ENCODE measurements at regions not wholly inside any gene's neighbourhood (a gene's known extent, or its start where the extent isn't known, plus 50 kb on each side); places are given as distances from the start of the nearest gene placed in this dataset.

- TF ChIP-seq EGR1 (IDR thresholded peaks at IDR 0.05) (no peak), ZBTB7A (IDR thresholded peaks at IDR 0.05; ENCODE audit: low read depth) (no peak), REST (IDR thresholded peaks at IDR 0.05; ENCODE audit: low read depth) (no peak), TAF1 (IDR thresholded peaks at IDR 0.05; ENCODE audit: low read depth) (no peak), YY1 (IDR thresholded peaks at IDR 0.05; ENCODE audit: low read depth) (no peak), TEAD4 (IDR thresholded peaks at IDR 0.05) (no peak)
Observed at GRCh38 chr1:219381396-219381795, 207.7 kb downstream of the LYPLAL1 start.

GRCh38 chr1:219380463-219380862, 206.8 kb downstream of the LYPLAL1 start:
- TF ChIP-seq YY1 (IDR thresholded peaks at IDR 0.05; ENCODE audit: low read depth), result no peak
- TF ChIP-seq REST (IDR thresholded peaks at IDR 0.05; ENCODE audit: low read depth), result no peak
- TF ChIP-seq USF1 (IDR thresholded peaks at IDR 0.05), result no peak
- TF ChIP-seq CEBPB (IDR thresholded peaks at IDR 0.05), result no peak
- no peak for TF ChIP-seq TEAD4 (IDR thresholded peaks at IDR 0.05)
- TF ChIP-seq TAF1 (IDR thresholded peaks at IDR 0.05; ENCODE audit: low read depth), result no peak
- TF ChIP-seq EGR1 (IDR thresholded peaks at IDR 0.05), result no peak
- TF ChIP-seq MAX (IDR thresholded peaks at IDR 0.05), result no peak
- no peak for TF ChIP-seq ZBTB7A (IDR thresholded peaks at IDR 0.05; ENCODE audit: low read depth)
- no peak for TF ChIP-seq EP300 (IDR thresholded peaks at IDR 0.05; ENCODE audit: borderline replicate concordance)
- no peak for TF ChIP-seq CREB1 (IDR thresholded peaks at IDR 0.05; ENCODE audit: low read depth)
- TF ChIP-seq TCF12 (IDR thresholded peaks at IDR 0.05; ENCODE audit: low read depth), result no peak
- no peak for TF ChIP-seq RAD21 (IDR thresholded peaks at IDR 0.05; ENCODE audit: low read depth)
- no peak for TF ChIP-seq NFIC (IDR thresholded peaks at IDR 0.05)
- no peak for TF ChIP-seq FOXM1 (IDR thresholded peaks at IDR 0.05; ENCODE audit: borderline replicate concordance, low read depth)

- TF ChIP-seq CEBPB (IDR thresholded peaks at IDR 0.05), result no peak
- TF ChIP-seq TAF1 (IDR thresholded peaks at IDR 0.05; ENCODE audit: low read depth), result no peak
- TF ChIP-seq MAX (IDR thresholded peaks at IDR 0.05), result no peak
- TF ChIP-seq FOXM1 (IDR thresholded peaks at IDR 0.05; ENCODE audit: borderline replicate concordance, low read depth), result no peak
- TF ChIP-seq EP300 (IDR thresholded peaks at IDR 0.05; ENCODE audit: borderline replicate concordance), result no peak
- no peak for TF ChIP-seq RAD21 (IDR thresholded peaks at IDR 0.05; ENCODE audit: low read depth)
- no peak for TF ChIP-seq TCF12 (IDR thresholded peaks at IDR 0.05; ENCODE audit: low read depth)
- no peak for TF ChIP-seq ZBTB7A (IDR thresholded peaks at IDR 0.05; ENCODE audit: low read depth)
- no peak for TF ChIP-seq REST (IDR thresholded peaks at IDR 0.05; ENCODE audit: low read depth)
- TF ChIP-seq EGR1 (IDR thresholded peaks at IDR 0.05), result no peak
- no peak for TF ChIP-seq YY1 (IDR thresholded peaks at IDR 0.05; ENCODE audit: low read depth)
- no peak for TF ChIP-seq TEAD4 (IDR thresholded peaks at IDR 0.05)
- no peak for TF ChIP-seq USF1 (IDR thresholded peaks at IDR 0.05)
- no peak for TF ChIP-seq CREB1 (IDR thresholded peaks at IDR 0.05; ENCODE audit: low read depth)
Observed at GRCh38 chr1:219379691-219380090, 206.0 kb downstream of the LYPLAL1 start.

GRCh38 chr1:219374636-219375035, 201.0 kb downstream of the LYPLAL1 start:
- TF ChIP-seq ZBTB7A (IDR thresholded peaks at IDR 0.05; ENCODE audit: low read depth), result no peak

GRCh38 chr1:219374046-219374566, 200.4 kb downstream of the LYPLAL1 start:
- no peak for TF ChIP-seq TEAD4 (IDR thresholded peaks at IDR 0.05)
- no peak for TF ChIP-seq EGR1 (IDR thresholded peaks at IDR 0.05)
- no peak for TF ChIP-seq RAD21 (IDR thresholded peaks at IDR 0.05; ENCODE audit: low read depth)
- no peak for TF ChIP-seq YY1 (IDR thresholded peaks at IDR 0.05; ENCODE audit: low read depth)
- TF ChIP-seq USF1 (IDR thresholded peaks at IDR 0.05), result no peak
- TF ChIP-seq CEBPB (IDR thresholded peaks at IDR 0.05), result no peak
- no peak for TF ChIP-seq NFIC (IDR thresholded peaks at IDR 0.05)
- TF ChIP-seq TAF1 (IDR thresholded peaks at IDR 0.05; ENCODE audit: low read depth), result no peak
- TF ChIP-seq FOXM1 (IDR thresholded peaks at IDR 0.05; ENCODE audit: borderline replicate concordance, low read depth), result no peak
- no peak for TF ChIP-seq ZBTB7A (IDR thresholded peaks at IDR 0.05; ENCODE audit: low read depth)
- no peak for TF ChIP-seq REST (IDR thresholded peaks at IDR 0.05; ENCODE audit: low read depth)
- TF ChIP-seq EP300 (IDR thresholded peaks at IDR 0.05; ENCODE audit: borderline replicate concordance), result no peak
- no peak for TF ChIP-seq CREB1 (IDR thresholded peaks at IDR 0.05; ENCODE audit: low read depth)
- TF ChIP-seq TCF12 (IDR thresholded peaks at IDR 0.05; ENCODE audit: low read depth), result no peak
- no peak for TF ChIP-seq MAX (IDR thresholded peaks at IDR 0.05)
